Tibial nerve (tissue), 4 donors: ENCODE measurements at regions not wholly inside any gene's neighbourhood (a gene's known extent, or its start where the extent isn't known, plus 50 kb on each side); places are given as distances from the start of the nearest gene placed in this dataset.
"Not testable (repeated sequence)": the region's sequence is repeated elsewhere in the genome, so short reads cannot be mapped to it uniquely, and the experiment has no call there.

ENCODE experiments used
- DNase-seq, 2 donors: peaks; one replicate each; pipeline ENCODE4 v3.0.0-alpha.2; 2019; ENCODE audit warnings: low spot score in 2 of 2
- H3K27ac ChIP-seq, 4 donors: fragments of 200-600 bp; sonication (generic) in 3 of 4; one replicate each; pipeline ENCODE4 v1.5.1; 2017 to 2019; ENCODE audit warnings: mild to moderate bottlenecking in 1 of 4
- H3K27me3 ChIP-seq, 2 donors: fragments of 200-600 bp; sonication (generic) in 1 of 2; one replicate each; pipeline versions ENCODE4 v1.5.1 to v1.6.0; 2017 to 2019
- H3K36me3 ChIP-seq, 3 donors: fragments of 200-600 bp; sonication (generic); one replicate each; pipeline ENCODE4 v1.5.1; 2018 to 2019
- H3K4me1 ChIP-seq, 4 donors: fragments of 200-600 bp; sonication (generic) in 3 of 4; one replicate each; pipeline ENCODE4 v1.5.1; 2017 to 2019
- H3K4me3 ChIP-seq, 4 donors: fragments of 200-600 bp; sonication (generic) in 3 of 4; one replicate each; pipeline ENCODE4 v1.5.1; 2017 to 2019; ENCODE audit warnings: mild to moderate bottlenecking in 1 of 4, moderate library complexity in 1 of 4
- H3K9me3 ChIP-seq, 4 donors: fragments of 200-600 bp; sonication (generic) in 3 of 4; one replicate each; pipeline ENCODE4 v1.5.1; 2017 to 2019
- EP300 ChIP-seq, 2 donors: sonication (generic); formaldehyde crosslinking; IDR thresholded peaks; one replicate each; pipeline ENCODE4 v1.6.1; 2017; ENCODE audit warnings: antibody characterized with exemption in 2 of 2, mild to moderate bottlenecking in 1 of 2
- POLR2A ChIP-seq, 2 donors: fragments of 450-650 bp; IDR thresholded peaks; one replicate each; pipeline ENCODE4 v1.6.1; 2017; ENCODE audit warnings: antibody characterized with exemption in 2 of 2, mild to moderate bottlenecking in 2 of 2, moderate library complexity in 2 of 2
- WGBS, 2 donors: methylation state at CpG; one replicate each; pipeline ENCODE4 v1.1.5; 2018; 5-methylcytosine and 5-hydroxymethylcytosine counted together
- TF ChIP-seq, protein P1 (sequence below), 5 experiments: fragments of 200-600 bp in 3 of 5; fragments of 450-650 bp in 2 of 5; sonication (generic) in 3 of 5; IDR thresholded peaks; one replicate each; pipeline ENCODE4 v1.5.1; 2016 to 2019; ENCODE audit warnings: antibody characterized with exemption in 5 of 5, mild to moderate bottlenecking in 3 of 5, moderate library complexity in 2 of 5

DNA sequence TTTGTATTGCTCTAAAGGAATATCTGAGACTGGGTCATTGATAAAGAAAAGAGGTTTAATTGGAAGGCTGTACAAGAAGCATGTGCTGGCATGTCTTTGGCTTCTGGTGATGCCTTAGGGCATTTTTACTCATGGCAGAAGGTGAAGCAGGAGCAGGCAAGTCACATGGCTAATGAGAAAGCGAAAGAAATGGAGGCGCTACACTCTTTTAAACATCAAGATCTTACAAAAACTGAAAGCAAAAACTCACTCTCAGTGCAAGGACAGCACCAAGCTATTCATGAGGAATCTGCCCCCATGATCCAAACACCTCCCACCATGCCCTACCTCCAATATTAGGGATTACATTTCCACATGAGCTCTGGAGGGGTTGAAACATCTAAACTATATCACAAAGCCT is 1458.8 kb upstream of the ACO1 start:
- no peak overlapping the region for H3K4me3 ChIP-seq
- no peak overlapping the region for H3K27ac ChIP-seq
- no peaks in the 10 kb centered on the region for H3K27me3 ChIP-seq
- no peaks in the 10 kb centered on the region for H3K4me1 ChIP-seq
- no peak for TF ChIP-seq EP300 (IDR thresholded peaks at IDR 0.05)
- no peak for TF ChIP-seq POLR2A (IDR thresholded peaks at IDR 0.05)
- TF ChIP-seq, protein P1, sequence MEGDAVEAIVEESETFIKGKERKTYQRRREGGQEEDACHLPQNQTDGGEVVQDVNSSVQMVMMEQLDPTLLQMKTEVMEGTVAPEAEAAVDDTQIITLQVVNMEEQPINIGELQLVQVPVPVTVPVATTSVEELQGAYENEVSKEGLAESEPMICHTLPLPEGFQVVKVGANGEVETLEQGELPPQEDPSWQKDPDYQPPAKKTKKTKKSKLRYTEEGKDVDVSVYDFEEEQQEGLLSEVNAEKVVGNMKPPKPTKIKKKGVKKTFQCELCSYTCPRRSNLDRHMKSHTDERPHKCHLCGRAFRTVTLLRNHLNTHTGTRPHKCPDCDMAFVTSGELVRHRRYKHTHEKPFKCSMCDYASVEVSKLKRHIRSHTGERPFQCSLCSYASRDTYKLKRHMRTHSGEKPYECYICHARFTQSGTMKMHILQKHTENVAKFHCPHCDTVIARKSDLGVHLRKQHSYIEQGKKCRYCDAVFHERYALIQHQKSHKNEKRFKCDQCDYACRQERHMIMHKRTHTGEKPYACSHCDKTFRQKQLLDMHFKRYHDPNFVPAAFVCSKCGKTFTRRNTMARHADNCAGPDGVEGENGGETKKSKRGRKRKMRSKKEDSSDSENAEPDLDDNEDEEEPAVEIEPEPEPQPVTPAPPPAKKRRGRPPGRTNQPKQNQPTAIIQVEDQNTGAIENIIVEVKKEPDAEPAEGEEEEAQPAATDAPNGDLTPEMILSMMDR (IDR thresholded peaks at IDR 0.05), result no peak
- 94 to 100% methylated on average over 2 of the region's 2 CpGs for WGBS, 2 donors
- no peak for DNase-seq
- H3K36me3 ChIP-seq, result no peaks in the 10 kb centered on the region
- H3K9me3 ChIP-seq, result no peaks in the 10 kb centered on the region

- TF ChIP-seq, protein P1 (IDR thresholded peaks at IDR 0.05), result no peak
- TF ChIP-seq EP300 (IDR thresholded peaks at IDR 0.05) (no peak), POLR2A (IDR thresholded peaks at IDR 0.05) (no peak)
- Histone ChIP-seq H3K27ac (no peak overlapping the region), H3K36me3 (no peaks in the 10 kb centered on the region), H3K9me3 (no peaks in the 10 kb centered on the region), H3K27me3 (no peaks in the 10 kb centered on the region), H3K4me3 (no peak overlapping the region), H3K4me1 (no peaks in the 10 kb centered on the region)
- DNase-seq, result no peak
- WGBS, 2 donors, result 61 to 65% methylated on average over 4 of the region's 4 CpGs
These were observed 1456.4 kb upstream of the ACO1 start for GRCh38 chr9:30928045-30928444.

- no peak for DNase-seq
- Histone ChIP-seq H3K27ac (no peak overlapping the region), H3K36me3 (no peaks in the 10 kb centered on the region), H3K27me3 (no peaks in the 10 kb centered on the region), H3K4me1 (no peaks in the 10 kb centered on the region), H3K4me3 (no peak overlapping the region), H3K9me3 (no peaks in the 10 kb centered on the region)
- TF ChIP-seq POLR2A (IDR thresholded peaks at IDR 0.05), result no peak
- no peak for TF ChIP-seq EP300 (IDR thresholded peaks at IDR 0.05)
- TF ChIP-seq, protein P1 (IDR thresholded peaks at IDR 0.05), result no peak
- WGBS, 2 donors, result 85 to 93% methylated on average over 2 of the region's 2 CpGs
These were observed 1452.2 kb upstream of the ACO1 start for GRCh38 chr9:30932226-30932625.

GRCh38 chr9:30935730-30936129 is 1448.7 kb upstream of the ACO1 start:
- Histone ChIP-seq H3K9me3 (no peaks in the 10 kb centered on the region), H3K4me1 (no peaks in the 10 kb centered on the region), H3K36me3 (no peaks in the 10 kb centered on the region), H3K27ac (no peak overlapping the region), H3K27me3 (no peaks in the 10 kb centered on the region), H3K4me3 (no peak overlapping the region)
- TF ChIP-seq, protein P1 (IDR thresholded peaks at IDR 0.05), result no peak
- no peak for TF ChIP-seq EP300 (IDR thresholded peaks at IDR 0.05)
- no peak for TF ChIP-seq POLR2A (IDR thresholded peaks at IDR 0.05)
- DNase-seq, result no peak

DNA sequence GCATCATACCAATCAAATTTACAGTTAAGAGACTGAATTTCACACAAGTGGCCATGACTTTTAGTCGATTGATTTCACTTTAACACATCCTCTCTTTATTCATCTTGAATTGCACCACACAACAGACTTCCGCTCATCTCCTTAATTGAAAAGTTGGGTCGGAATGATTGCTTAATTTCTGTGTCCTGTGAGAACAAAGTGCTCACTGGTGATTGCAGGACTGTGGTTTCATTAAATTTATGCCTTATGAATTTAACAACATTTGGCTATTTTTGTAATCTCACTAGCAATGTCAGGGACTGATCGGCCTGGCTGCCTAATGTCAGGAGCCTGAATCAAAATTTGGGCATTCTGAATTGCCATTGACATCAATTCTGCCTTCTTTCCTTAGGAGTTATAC is 1447.3 kb upstream of the ACO1 start:
- no peaks in the 10 kb centered on the region for H3K4me1 ChIP-seq
- H3K27me3 ChIP-seq, result no peaks in the 10 kb centered on the region
- DNase-seq, result no peak
- H3K36me3 ChIP-seq, result no peaks in the 10 kb centered on the region
- no peak overlapping the region for H3K4me3 ChIP-seq
- TF ChIP-seq EP300 (IDR thresholded peaks at IDR 0.05) (no peak), POLR2A (IDR thresholded peaks at IDR 0.05) (no peak)
- TF ChIP-seq, protein P1 (IDR thresholded peaks at IDR 0.05), result no peak
- H3K9me3 ChIP-seq, result no peaks in the 10 kb centered on the region
- H3K27ac ChIP-seq, result no peak overlapping the region
- 76 to 85% methylated on average over 4 of the region's 4 CpGs for WGBS, 2 donors

GRCh38 chr9:30942852-30943251 is 1441.6 kb upstream of the ACO1 start:
- H3K27me3 ChIP-seq, result not testable (repeated sequence)
- WGBS, 2 donors, result 95 to 96% methylated on average over 2 of the region's 2 CpGs
- peaks cover 0 to 20% (median 2%) of the 10 kb centered on the region in 4 donors for H3K9me3 ChIP-seq

More at GRCh38 chr9:30942852-30943251, 1441.6 kb upstream of the ACO1 start:
- H3K4me3 ChIP-seq, H3K36me3 ChIP-seq, H3K27ac ChIP-seq, DNase-seq, H3K4me1 ChIP-seq: not testable (repeated sequence)
